ENCODE measurements at regions not wholly inside any gene's neighbourhood (a gene's known extent, or its start where the extent isn't known, plus 50 kb on each side); places are given as distances from the start of the nearest gene placed in this dataset.
"Not testable (repeated sequence)": the region's sequence is repeated elsewhere in the genome, so short reads cannot be mapped to it uniquely, and the experiment has no call there.

GRCh38 chr12:25315388-25315787 lies 64.7 kb upstream of the KRAS start:
- H3F3A ChIP-seq (ENCODE audit: insufficient read depth, low read length, poor library complexity, severe bottlenecking) = no peaks in the 10 kb centered on the region
- no peaks in the 10 kb centered on the region for H3K9me3 ChIP-seq (ENCODE audit: low read length)
- no peaks in the 10 kb centered on the region for H4K20me1 ChIP-seq (ENCODE audit: insufficient read depth)
- no peaks in the 10 kb centered on the region for H3K79me2 ChIP-seq (replicated peaks; ENCODE audit: insufficient read depth, low read length)
- H3K27me3 ChIP-seq (ENCODE audit: insufficient read depth, low read depth, low read length) = no peaks in the 10 kb centered on the region
- no peaks in the 10 kb centered on the region for H3K9me2 ChIP-seq (ENCODE audit: insufficient read depth, low read length)
- H3K9ac ChIP-seq (ENCODE audit: low read length) = no peak overlapping the region
- no peak overlapping the region for H2AFZ ChIP-seq (ENCODE audit: low read depth, low read length)
- no peak for TF ChIP-seq SMC3 (conservative IDR thresholded peaks at IDR 0.05; ENCODE audit: poor library complexity)
- no peak for TF ChIP-seq REST (IDR thresholded peaks at IDR 0.05; ENCODE audit: borderline replicate concordance)
- no peak for TF ChIP-seq POLR2AphosphoS5 (IDR thresholded peaks at IDR 0.05)
- no peak for TF ChIP-seq MXI1 (conservative IDR thresholded peaks at IDR 0.05; ENCODE audit: poor library complexity, severe bottlenecking)
- TF ChIP-seq EP300 (conservative IDR thresholded peaks at IDR 0.05; ENCODE audit: poor library complexity, severe bottlenecking) = no peak
- no peak for TF ChIP-seq CTCF (IDR thresholded peaks at IDR 0.05; ENCODE audit: poor library complexity, severe bottlenecking)
- no peak overlapping the region for H3K27ac ChIP-seq (ENCODE audit: low read length)
- H3K4me2 ChIP-seq (ENCODE audit: low read length) = no peak overlapping the region
- H3K4me3 ChIP-seq (ENCODE audit: low read length) = no peak overlapping the region
- H3K36me3 ChIP-seq (ENCODE audit: insufficient read depth, low read length) = no peaks in the 10 kb centered on the region

GRCh38 chr12:25313266-25313990 lies 62.7 kb upstream of the KRAS start:
- H3K36me3 ChIP-seq (ENCODE audit: insufficient read depth, low read length); H3K9me3 ChIP-seq (ENCODE audit: low read length); H3F3A ChIP-seq (ENCODE audit: insufficient read depth, low read length, poor library complexity, severe bottlenecking); H4K20me1 ChIP-seq (ENCODE audit: insufficient read depth); H3K27me3 ChIP-seq (ENCODE audit: insufficient read depth, low read depth, low read length); H2AFZ ChIP-seq (ENCODE audit: low read depth, low read length); H3K9ac ChIP-seq (ENCODE audit: low read length); H3K9me2 ChIP-seq (ENCODE audit: insufficient read depth, low read length); H3K4me3 ChIP-seq (ENCODE audit: low read length); H3K4me2 ChIP-seq (ENCODE audit: low read length); H3K79me2 ChIP-seq (replicated peaks; ENCODE audit: insufficient read depth, low read length); H3K27ac ChIP-seq (ENCODE audit: low read length): not testable (repeated sequence)

GRCh38 chr12:25311506-25311905 lies 60.8 kb upstream of the KRAS start:
- no peak overlapping the region for H3K4me3 ChIP-seq (ENCODE audit: low read length)
- TF ChIP-seq EZH2 (IDR thresholded peaks at IDR 0.05; ENCODE audit: borderline replicate concordance, insufficient read depth, low read length, poor library complexity, severe bottlenecking) (no peak), SMC3 (conservative IDR thresholded peaks at IDR 0.05; ENCODE audit: poor library complexity) (no peak), TAF1 (IDR thresholded peaks at IDR 0.05; ENCODE audit: low read depth) (no peak)
- H3K4me2 ChIP-seq (ENCODE audit: low read length) = no peak overlapping the region
- H3K27ac ChIP-seq (ENCODE audit: low read length) = no peak overlapping the region
- no peaks in the 10 kb centered on the region for H3K79me2 ChIP-seq (replicated peaks; ENCODE audit: insufficient read depth, low read length)
- H3K9me2 ChIP-seq (ENCODE audit: insufficient read depth, low read length) = no peaks in the 10 kb centered on the region
- no peaks in the 10 kb centered on the region for H3K27me3 ChIP-seq (ENCODE audit: insufficient read depth, low read depth, low read length)
- no peak overlapping the region for H2AFZ ChIP-seq (ENCODE audit: low read depth, low read length)
- H3F3A ChIP-seq (ENCODE audit: insufficient read depth, low read length, poor library complexity, severe bottlenecking) = no peaks in the 10 kb centered on the region
- H3K9ac ChIP-seq (ENCODE audit: low read length) = no peak overlapping the region
- H3K36me3 ChIP-seq (ENCODE audit: insufficient read depth, low read length) = no peaks in the 10 kb centered on the region
- no peaks in the 10 kb centered on the region for H3K9me3 ChIP-seq (ENCODE audit: low read length)
- no peaks in the 10 kb centered on the region for H4K20me1 ChIP-seq (ENCODE audit: insufficient read depth)

- not testable (repeated sequence) for H3K79me2 ChIP-seq (replicated peaks; ENCODE audit: insufficient read depth, low read length); H3K4me2 ChIP-seq (ENCODE audit: low read length); H3K9me3 ChIP-seq (ENCODE audit: low read length); H4K20me1 ChIP-seq (ENCODE audit: insufficient read depth); H3K9me2 ChIP-seq (ENCODE audit: insufficient read depth, low read length); H2AFZ ChIP-seq (ENCODE audit: low read depth, low read length); H3K9ac ChIP-seq (ENCODE audit: low read length); H3K36me3 ChIP-seq (ENCODE audit: insufficient read depth, low read length); H3F3A ChIP-seq (ENCODE audit: insufficient read depth, low read length, poor library complexity, severe bottlenecking); H3K4me3 ChIP-seq (ENCODE audit: low read length); H3K27me3 ChIP-seq (ENCODE audit: insufficient read depth, low read depth, low read length); H3K27ac ChIP-seq (ENCODE audit: low read length)
These were observed 59.3 kb upstream of the KRAS start for GRCh38 chr12:25310071-25310470.

All from neural cell (in vitro differentiated cells).